ENCODE measurements at regions not wholly inside any gene's neighbourhood (a gene's known extent, or its start where the extent isn't known, plus 50 kb on each side); places are given as distances from the start of the nearest gene placed in this dataset.
"Not testable (repeated sequence)": the region's sequence is repeated elsewhere in the genome, so short reads cannot be mapped to it uniquely, and the experiment has no call there.

GRCh38 chr14:85333841-85334240 is 196.1 kb upstream of the FLRT2 start:
- no peak for DNase-seq

- no peak for DNase-seq
These were observed 195.6 kb upstream of the FLRT2 start for GRCh38 chr14:85334316-85334715.

- no peak for DNase-seq
These were observed 193.7 kb upstream of the FLRT2 start for GRCh38 chr14:85336257-85336656.

DNA sequence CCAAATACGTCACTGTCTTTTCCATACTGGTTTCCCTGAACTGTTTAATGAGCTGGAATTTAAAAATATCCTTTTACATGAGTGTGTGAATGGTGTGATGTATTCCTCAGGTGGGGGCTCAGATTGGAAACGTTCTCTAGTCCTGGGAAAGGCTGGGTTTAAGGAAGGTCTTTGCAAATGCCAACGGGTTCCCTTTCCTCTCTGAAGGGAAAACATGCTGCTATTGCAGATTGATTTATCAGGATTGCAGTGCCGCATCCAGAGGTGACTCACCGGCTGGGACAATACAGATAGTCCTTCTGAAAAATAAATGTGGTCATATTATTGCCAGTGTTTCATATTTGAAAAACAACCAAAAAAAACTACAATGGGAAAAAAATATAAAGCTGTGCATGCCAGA is 193.1 kb upstream of the FLRT2 start:
- DNase-seq: no peak

- DNase-seq: no peak
These were observed 191.0 kb upstream of the FLRT2 start for GRCh38 chr14:85338895-85339294.

- DNase-seq: no peak
These were observed 186.9 kb upstream of the FLRT2 start for GRCh38 chr14:85342858-85343607.

DNA sequence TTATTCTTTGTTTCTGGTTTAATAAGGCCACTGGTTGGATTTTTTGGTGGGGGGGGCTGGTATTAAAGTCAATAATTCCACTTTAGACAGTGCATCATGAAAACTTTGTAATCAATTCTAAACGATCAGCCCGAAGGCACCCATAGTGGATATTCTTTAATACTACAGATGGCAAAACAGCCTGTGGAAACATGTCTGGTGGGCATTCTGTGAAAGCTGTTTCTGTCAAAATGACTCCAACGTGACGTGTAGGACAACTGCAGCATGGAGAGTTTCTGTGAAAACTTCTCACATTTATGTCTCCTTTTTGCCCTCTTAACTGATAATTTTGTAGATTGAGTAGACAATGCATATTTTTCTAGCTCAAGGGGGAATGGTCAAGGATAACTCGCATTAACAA is 185.8 kb upstream of the FLRT2 start:
- DNase-seq: no peak

GRCh38 chr14:85344847-85345570 is 184.9 kb upstream of the FLRT2 start:
- DNase-seq: no peak

- DNase-seq: no peak
These were observed 179.3 kb upstream of the FLRT2 start for GRCh38 chr14:85350667-85351066.

- not testable (repeated sequence) for DNase-seq
These were observed 177.4 kb upstream of the FLRT2 start for GRCh38 chr14:85352588-85352987.

DNA sequence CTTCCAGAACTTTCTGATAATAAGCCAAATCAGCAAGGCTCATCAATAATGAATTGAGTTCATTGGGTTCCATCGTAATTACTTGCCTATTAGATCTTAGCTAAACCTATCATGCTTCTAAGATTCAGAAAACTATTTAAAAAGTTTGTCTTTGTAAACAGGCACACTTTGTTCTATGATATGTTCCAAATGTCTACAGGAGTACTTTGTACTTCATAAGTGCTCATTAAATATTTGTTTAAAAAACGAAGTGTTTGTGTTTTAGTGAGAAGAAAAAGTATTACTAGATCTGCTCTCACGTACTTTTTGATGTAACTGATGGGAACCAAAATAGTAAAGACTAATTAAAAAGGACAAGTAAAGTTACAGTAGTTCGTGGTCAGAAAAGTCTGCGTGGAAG is 172.8 kb upstream of the FLRT2 start:
- DNase-seq: no peak

GRCh38 chr14:85358136-85358785 is 171.7 kb upstream of the FLRT2 start:
- no peak for DNase-seq

DNA sequence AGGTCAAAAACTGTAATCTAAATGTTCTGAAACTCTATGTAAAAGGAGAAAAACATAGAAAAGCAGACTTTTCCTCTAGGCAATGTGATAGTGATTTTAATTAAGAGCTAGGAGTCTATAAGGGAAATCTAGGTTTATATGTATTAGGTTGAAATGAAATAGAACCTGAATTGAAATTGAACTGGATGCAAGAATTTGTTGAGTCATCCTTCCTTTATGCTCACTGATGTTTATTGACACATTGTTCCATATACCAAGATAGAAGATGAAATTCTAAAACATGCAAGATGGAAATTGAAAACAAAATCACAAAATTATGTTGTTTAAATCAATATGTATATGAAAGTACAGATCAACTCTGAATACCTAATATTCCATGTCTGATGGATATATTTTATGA is 170.4 kb upstream of the FLRT2 start:
- no peak for DNase-seq

GRCh38 chr14:85363358-85363757 is 166.6 kb upstream of the FLRT2 start:
- no peak for DNase-seq

DNA sequence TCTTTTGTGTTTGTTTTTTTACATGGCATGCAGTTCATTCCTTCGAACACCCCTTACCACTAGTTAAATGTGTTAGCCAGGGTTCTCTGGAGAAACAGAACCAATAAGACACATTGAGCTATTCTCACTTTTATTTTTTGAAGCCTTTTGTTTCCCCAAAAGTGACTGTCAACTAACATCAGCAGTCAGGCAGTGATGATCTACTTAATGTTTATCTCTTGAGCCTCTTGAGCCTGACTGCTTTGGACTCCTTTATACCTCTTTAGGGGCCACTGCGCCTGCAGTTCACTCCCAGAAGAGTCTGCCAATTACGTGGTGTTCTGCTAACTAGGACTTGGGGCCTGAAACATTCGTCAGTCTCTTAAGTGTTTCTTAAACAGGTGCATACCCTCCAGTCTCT is 163.7 kb upstream of the FLRT2 start:
- DNase-seq: no peak

DNA sequence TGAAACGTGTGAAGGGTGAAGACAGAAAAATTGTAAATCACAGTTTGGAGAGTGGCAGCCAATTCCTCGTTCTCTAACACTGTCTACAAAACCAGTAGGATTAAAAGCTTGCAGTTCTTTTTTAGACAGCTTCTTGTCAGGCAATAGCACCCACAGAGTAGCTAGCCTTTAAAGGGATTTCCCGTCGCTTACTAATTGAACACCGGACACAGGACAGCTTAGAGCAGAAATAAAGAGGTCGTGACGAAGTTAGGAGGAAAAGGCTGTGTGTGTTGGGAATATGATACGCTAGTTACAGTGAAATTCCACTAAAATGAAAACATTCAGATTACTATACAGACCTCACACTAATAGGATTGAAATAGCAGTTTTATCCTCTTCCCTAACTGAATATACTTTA is 149.1 kb upstream of the FLRT2 start:
- DNase-seq: no peak

DNA sequence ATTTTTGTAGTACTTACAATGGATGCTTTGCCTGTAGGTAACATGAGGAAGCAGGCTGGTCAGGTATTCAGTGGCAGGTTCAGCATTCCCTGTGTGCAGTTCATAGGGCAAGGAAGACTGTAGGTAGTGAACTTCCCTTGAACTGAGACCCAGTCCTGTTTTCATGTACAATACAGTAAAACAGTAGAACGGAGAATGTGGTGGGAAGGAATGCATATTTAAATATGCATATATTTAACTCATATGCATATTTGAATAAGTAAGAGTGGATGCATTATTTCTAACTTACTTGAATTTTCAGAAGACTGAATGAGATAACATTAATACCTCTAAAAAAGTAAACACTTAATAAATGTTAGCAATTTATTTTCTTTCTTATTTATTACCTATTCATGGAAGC is 147.6 kb upstream of the FLRT2 start:
- DNase-seq: no peak

- no peak for DNase-seq
These were observed 142.8 kb upstream of the FLRT2 start for GRCh38 chr14:85387181-85387580.

GRCh38 chr14:85390236-85390635 is 139.7 kb upstream of the FLRT2 start:
- DNase-seq: no peak

- no peak for DNase-seq
These were observed 138.5 kb upstream of the FLRT2 start for GRCh38 chr14:85391455-85391854.

DNA sequence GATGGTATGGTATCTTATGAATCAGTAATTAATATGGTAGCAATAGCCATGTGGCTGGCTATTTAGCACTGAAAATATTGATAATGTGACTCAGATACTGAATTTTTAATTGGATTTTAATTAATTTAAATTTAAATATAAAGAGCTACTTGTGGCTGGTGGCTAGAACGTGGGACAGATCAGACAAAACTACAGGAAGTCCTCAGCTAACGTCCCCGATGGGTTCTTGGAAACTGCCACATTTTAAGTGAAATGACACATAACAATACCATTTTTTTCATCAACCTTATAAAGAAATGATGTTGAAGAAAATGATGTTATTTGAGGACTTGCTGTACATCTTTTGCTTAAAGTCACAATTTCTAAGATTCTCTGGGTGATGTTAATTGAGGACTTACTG is 138.1 kb upstream of the FLRT2 start:
- no peak for DNase-seq

DNA sequence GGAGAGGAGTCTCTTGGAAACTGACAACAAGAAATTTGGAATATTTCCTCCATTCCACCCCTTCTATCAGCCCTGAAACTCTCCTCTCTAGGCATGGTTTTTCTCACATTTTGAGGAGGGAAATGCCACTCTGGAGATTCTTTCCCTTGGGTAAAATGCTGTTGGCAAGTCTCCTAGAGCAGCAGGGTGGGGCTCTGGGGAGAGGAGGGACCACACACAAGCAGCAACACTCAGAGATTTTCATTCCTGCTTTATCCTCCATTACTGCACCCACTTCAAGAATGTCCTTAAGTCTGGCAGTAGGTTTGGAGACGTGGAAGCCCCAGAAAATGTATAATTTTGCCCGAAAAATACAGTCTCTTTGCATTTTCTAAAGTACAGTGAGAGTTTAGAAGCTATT is 130.8 kb upstream of the FLRT2 start:
- no peak for DNase-seq

GRCh38 chr14:85400678-85401077 is 129.3 kb upstream of the FLRT2 start:
- DNase-seq: no peak

Data from left kidney (tissue), 1 donor.